Prostate gland (tissue), 2 donors: ENCODE measurements at regions not wholly inside any gene's neighbourhood (a gene's known extent, or its start where the extent isn't known, plus 50 kb on each side); places are given as distances from the start of the nearest gene placed in this dataset.

Source experiments
- DNase-seq: peaks from one replicate; pipeline ENCODE4 v3.0.0-alpha.2; 2019; ENCODE audit warnings: low spot score
- H3K27ac ChIP-seq, 2 donors: fragments of 200-600 bp; sonication (generic); 2 replicates each; pipeline ENCODE4 v1.5.1; 2017 to 2019
- H3K27me3 ChIP-seq: fragments of 200-600 bp; sonication (generic); replicated peaks from 2 replicates; pipeline ENCODE4 v1.5.1; 2019; ENCODE audit not compliant: insufficient read depth
- H3K36me3 ChIP-seq, 2 donors: fragments of 200-600 bp; sonication (generic); 1 replicate in 1 of 2; 2 replicates in 1 of 2; pipeline versions ENCODE4 v1.5.1 to v1.8.1; 2017 to 2019
- H3K4me1 ChIP-seq: fragments of 200-600 bp; sonication (generic); replicated peaks from 2 replicates; pipeline ENCODE4 v1.5.1; 2019
- H3K4me3 ChIP-seq, 2 donors: fragments of 200-600 bp; sonication (generic); 2 replicates each; pipeline ENCODE4 v1.5.1; 2017 to 2019
- H3K9me3 ChIP-seq: fragments of 200-600 bp; sonication (generic); 2 replicates; pipeline ENCODE4 v1.5.1; 2017
- CTCF ChIP-seq, 4 experiments: fragments of 200-600 bp in 2 of 4; fragments of 450-650 bp in 2 of 4; sonication (generic) in 2 of 4; IDR thresholded peaks; 1 replicate in 3 of 4; 2 replicates in 1 of 4; pipeline ENCODE4 v1.5.1; 2016 to 2019; ENCODE audit warnings: antibody characterized with exemption in 4 of 4, mild to moderate bottlenecking in 2 of 4, moderate library complexity in 2 of 4
- POLR2A ChIP-seq: fragments of 450-650 bp; IDR thresholded peaks from one replicate; pipeline ENCODE4 v1.6.1; 2016; ENCODE audit warnings: antibody characterized with exemption, mild to moderate bottlenecking
- POLR2AphosphoS5 ChIP-seq: sonication (generic); formaldehyde crosslinking; IDR thresholded peaks from one replicate; pipeline ENCODE4 v1.6.1; 2017; ENCODE audit warnings: antibody characterized with exemption
- WGBS: methylation state at CpG from one replicate; pipeline ENCODE4 v1.1.5; 2018; 5-methylcytosine and 5-hydroxymethylcytosine counted together
- intact Hi-C: fragments of 100-400 bp; cut with DNase I; formaldehyde crosslinking; loops from one replicate; pipeline ENCODE4 v1.14.2; 2022

DNA sequence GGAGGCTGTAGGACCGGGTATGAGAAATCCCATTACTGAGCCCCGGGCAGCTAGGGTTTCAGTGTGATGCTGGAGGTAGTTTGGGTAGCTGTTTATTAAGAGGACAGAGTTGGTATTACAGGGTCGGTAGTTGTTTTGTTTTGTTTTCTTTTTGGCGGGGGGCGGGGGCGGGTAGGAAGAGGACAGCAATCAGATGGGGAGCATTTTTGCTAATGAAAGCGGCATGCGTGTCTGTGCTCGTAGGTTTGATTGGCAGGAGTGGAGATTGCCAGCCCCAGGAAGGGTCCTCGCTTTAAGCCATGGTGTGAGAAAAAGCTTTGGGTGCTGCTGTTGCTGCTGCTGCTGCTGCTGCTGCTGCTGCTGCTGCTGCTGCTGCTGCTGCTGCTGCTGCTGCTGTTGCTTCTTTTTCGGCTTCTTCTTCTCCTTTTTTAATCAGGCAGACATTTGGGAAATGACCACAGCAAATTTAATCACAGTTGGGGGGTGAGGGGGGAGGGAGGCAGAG is 498.5 kb upstream of the ZFHX3 start:
- no peak for TF ChIP-seq POLR2A
- TF ChIP-seq CTCF (IDR thresholded peaks at IDR 0.05), result peak in 1 of 4 experiments; percentile 5
- TF ChIP-seq POLR2AphosphoS5, result no peak
- Histone ChIP-seq H3K36me3 (no peaks in the 10 kb centered on the region), H3K9me3 (no peaks in the 10 kb centered on the region), H3K27ac (no peak overlapping the region), H3K27me3 (peaks cover 2% of the 10 kb centered on the region), H3K4me3 (no peak overlapping the region), H3K4me1 (peaks cover 2% of the 10 kb centered on the region)
- intact Hi-C loops, result no loop called here
- no peak for DNase-seq
- WGBS, result 6% methylated on average over 11 of the region's 11 CpGs

DNA sequence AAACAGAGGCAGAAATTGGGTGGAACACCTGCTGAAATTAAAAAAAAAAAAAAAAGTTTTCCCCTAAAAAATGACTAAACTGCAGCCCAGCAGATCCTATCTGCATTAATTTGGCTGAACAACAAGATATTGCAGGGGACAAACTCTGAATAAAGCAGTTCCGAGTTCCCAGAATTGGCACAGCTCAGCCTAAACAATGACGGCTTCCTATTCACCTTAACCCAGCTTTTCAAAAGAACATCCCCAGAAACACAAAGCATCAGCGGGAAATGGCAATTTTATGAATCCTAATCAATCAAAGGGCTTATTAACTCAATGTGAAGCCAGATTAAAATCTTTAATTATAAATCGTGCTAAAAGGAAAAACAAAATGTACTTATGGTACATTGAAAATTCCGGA is 497.8 kb upstream of the ZFHX3 start:
- H3K27ac ChIP-seq, result no peak overlapping the region
- H3K9me3 ChIP-seq, result no peaks in the 10 kb centered on the region
- no peaks in the 10 kb centered on the region for H3K4me1 ChIP-seq
- no peak for DNase-seq
- H3K4me3 ChIP-seq, result no peak overlapping the region
- no peak for TF ChIP-seq POLR2A
- TF ChIP-seq CTCF (IDR thresholded peaks at IDR 0.05), result no peak
- no peak for TF ChIP-seq POLR2AphosphoS5
- peaks cover 2% of the 10 kb centered on the region for H3K27me3 ChIP-seq
- 12% methylated on average over 5 of the region's 5 CpGs for WGBS
- intact Hi-C loops, result no loop called here
- no peaks in the 10 kb centered on the region for H3K36me3 ChIP-seq

DNA sequence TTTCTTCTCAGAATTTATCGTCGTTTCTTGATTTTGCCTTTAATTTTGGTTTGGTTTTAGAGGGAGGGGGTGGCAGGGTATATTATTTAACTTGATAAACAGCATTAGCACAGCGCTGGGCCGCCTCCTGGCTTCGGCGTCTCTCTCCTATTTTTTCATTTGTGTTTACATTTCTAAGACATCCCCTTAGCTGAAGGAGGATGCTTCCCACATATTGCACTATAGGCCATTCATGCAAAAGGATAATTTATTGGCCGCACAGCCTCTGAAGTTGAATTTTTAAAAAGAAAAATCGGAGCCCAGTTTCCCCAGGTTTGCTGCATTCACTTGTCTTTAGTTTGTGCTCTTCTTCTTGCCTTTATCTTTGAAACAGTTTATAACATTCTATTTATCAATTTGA is 497.4 kb upstream of the ZFHX3 start:
- H3K27me3 ChIP-seq, result peaks cover 2% of the 10 kb centered on the region

GRCh38 chr16:73544826-73545225 is 496.9 kb upstream of the ZFHX3 start:
- Histone ChIP-seq H3K36me3 (no peaks in the 10 kb centered on the region), H3K4me3 (no peak overlapping the region), H3K4me1 (no peaks in the 10 kb centered on the region), H3K27ac (no peak overlapping the region), H3K27me3 (peaks cover 2% of the 10 kb centered on the region), H3K9me3 (no peaks in the 10 kb centered on the region)
- TF ChIP-seq POLR2A, result no peak
- TF ChIP-seq CTCF (IDR thresholded peaks at IDR 0.05), result no peak
- no peak for TF ChIP-seq POLR2AphosphoS5
- intact Hi-C loops, result no loop called here
- no peak for DNase-seq
- WGBS, result 52% methylated on average over 8 of the region's 8 CpGs

More for the DNA sequence above, 497.4 kb upstream of the ZFHX3 start:
- no peak overlapping the region for H3K27ac ChIP-seq
- H3K9me3 ChIP-seq, result no peaks in the 10 kb centered on the region
- intact Hi-C loops, result no loop called here
- no peaks in the 10 kb centered on the region for H3K36me3 ChIP-seq
- H3K4me1 ChIP-seq, result no peaks in the 10 kb centered on the region
- no peak overlapping the region for H3K4me3 ChIP-seq
- 51% methylated on average over 8 of the region's 8 CpGs for WGBS
- TF ChIP-seq POLR2A, result no peak
- TF ChIP-seq CTCF (IDR thresholded peaks at IDR 0.05), result no peak
- no peak for TF ChIP-seq POLR2AphosphoS5
- DNase-seq, result no peak

GRCh38 chr16:73543970-73544599 is 496.2 kb upstream of the ZFHX3 start:
- TF ChIP-seq POLR2A, result no peak
- no peak for TF ChIP-seq POLR2AphosphoS5
- no peak for TF ChIP-seq CTCF (IDR thresholded peaks at IDR 0.05)
- WGBS, result 43% methylated on average over 20 of the region's 20 CpGs

More at GRCh38 chr16:73543970-73544599, 496.2 kb upstream of the ZFHX3 start:
- no peak for DNase-seq
- H3K4me1 ChIP-seq, result no peaks in the 10 kb centered on the region
- H3K9me3 ChIP-seq, result no peaks in the 10 kb centered on the region
- intact Hi-C loops, result no loop called here
- H3K36me3 ChIP-seq, result no peaks in the 10 kb centered on the region
- no peak overlapping the region for H3K4me3 ChIP-seq
- no peak overlapping the region for H3K27ac ChIP-seq
- peaks cover 2% of the 10 kb centered on the region for H3K27me3 ChIP-seq
